LNCAP (cell line): ENCODE measurements at regions not wholly inside any gene's neighbourhood (a gene's known extent, or its start where the extent isn't known, plus 50 kb on each side); places are given as distances from the start of the nearest gene placed in this dataset.

ENCODE experiments used
- TF ChIP-seq, protein P1 (sequence below): fragments of 450-650 bp; IDR thresholded peaks from 2 replicates; pipeline ENCODE4 v1.5.1; 2017; ENCODE audit warnings: mild to moderate bottlenecking

DNA sequence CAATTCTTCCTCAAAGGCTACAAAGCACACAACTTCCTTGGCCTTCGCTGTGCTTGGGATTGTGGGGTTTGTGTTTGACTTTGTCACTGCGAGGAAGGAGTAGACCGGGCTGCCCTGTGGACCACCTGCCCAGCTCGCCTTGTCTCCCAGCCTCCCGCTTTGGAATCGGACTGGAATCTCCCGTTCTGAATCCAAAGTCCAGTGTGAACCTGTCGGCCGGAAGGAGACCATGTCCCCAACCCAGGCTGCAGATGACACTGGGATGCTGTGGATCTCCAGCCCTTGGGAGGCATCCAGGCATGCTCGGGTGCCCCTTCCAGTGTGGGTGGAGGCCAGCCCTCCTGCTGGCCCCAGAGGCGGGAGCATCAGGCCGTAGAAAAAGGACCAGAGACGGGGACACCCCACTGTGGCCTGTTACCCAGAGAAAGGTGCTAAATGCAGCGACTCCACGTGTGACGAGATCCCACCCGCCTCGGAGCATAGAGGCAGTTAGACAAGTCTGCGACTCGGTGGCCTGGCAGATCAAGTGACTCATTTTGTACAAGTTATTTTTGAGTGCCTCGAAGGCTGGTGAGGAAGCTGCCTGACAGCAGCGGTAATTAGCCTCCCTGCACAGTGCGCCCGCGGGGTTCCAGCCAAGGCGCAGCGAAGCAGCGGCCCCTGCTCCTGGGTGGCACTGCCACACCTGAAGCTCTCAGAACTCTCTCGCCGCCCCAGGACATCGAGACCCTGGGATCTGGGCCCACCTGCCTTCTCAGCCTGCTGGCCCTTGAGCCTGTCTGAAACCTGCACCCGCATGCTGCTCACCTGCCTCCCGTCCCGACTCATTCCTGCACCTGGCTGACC, 57.5 kb downstream of the ADRA2C start:
- TF ChIP-seq, protein P1, sequence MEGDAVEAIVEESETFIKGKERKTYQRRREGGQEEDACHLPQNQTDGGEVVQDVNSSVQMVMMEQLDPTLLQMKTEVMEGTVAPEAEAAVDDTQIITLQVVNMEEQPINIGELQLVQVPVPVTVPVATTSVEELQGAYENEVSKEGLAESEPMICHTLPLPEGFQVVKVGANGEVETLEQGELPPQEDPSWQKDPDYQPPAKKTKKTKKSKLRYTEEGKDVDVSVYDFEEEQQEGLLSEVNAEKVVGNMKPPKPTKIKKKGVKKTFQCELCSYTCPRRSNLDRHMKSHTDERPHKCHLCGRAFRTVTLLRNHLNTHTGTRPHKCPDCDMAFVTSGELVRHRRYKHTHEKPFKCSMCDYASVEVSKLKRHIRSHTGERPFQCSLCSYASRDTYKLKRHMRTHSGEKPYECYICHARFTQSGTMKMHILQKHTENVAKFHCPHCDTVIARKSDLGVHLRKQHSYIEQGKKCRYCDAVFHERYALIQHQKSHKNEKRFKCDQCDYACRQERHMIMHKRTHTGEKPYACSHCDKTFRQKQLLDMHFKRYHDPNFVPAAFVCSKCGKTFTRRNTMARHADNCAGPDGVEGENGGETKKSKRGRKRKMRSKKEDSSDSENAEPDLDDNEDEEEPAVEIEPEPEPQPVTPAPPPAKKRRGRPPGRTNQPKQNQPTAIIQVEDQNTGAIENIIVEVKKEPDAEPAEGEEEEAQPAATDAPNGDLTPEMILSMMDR: no peak

DNA sequence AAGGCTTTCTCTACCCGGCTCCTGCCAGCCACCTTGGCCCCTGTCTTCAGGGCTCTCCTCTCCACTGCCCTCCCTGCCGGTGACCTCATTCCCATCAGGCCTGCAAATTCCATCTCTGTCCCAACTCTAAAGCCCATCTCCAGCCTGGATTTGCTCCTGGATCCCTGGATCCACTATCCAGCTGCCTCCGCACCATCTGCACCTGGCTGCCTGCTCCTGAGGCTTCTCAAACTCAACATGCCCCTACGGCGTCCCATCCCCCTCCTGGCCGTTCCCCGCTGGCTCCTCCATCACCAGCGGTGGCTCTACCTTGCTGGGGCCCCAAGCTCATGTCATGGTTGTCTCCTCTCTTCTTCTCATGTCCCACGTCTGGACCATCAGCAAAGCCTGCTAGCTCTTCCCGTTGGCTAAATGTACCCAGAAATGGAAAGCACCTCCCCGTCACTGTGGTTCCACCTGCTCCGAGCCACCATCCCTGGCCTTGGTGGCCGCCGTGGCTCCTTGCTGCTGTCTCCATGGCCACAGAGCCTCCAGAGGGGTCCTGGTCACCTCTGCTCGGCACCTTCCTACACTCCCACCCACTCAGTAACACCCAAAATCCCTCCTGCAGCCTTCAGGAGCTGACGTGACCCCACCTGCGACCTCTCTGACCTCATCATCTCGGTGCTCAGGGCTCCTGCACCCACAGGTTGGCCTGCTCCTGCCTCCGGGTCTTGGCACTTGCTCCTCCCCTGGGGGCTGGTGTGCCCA, 58.5 kb downstream of the ADRA2C start:
- TF ChIP-seq, protein P1: no peak

DNA sequence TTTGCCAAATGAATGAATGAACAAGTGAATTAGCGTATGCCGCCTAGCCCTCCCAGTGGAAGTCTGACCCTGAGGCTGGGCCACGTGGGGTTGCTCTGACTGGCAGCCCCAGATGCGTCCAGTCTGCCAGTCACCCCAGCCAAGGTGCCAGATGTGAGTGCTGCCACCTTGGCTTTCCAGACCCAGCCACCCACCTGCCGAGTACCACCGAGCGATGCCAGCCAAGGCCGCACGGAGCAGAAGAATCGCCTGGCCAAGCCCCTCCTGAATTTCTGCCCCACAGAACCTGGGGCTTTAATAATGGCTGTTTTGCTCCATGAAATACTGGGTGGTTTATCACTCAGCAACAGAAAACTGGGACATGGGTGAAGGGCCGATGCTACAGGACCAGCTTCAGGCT, 59.3 kb downstream of the ADRA2C start:
- TF ChIP-seq, protein P1: no peak

DNA sequence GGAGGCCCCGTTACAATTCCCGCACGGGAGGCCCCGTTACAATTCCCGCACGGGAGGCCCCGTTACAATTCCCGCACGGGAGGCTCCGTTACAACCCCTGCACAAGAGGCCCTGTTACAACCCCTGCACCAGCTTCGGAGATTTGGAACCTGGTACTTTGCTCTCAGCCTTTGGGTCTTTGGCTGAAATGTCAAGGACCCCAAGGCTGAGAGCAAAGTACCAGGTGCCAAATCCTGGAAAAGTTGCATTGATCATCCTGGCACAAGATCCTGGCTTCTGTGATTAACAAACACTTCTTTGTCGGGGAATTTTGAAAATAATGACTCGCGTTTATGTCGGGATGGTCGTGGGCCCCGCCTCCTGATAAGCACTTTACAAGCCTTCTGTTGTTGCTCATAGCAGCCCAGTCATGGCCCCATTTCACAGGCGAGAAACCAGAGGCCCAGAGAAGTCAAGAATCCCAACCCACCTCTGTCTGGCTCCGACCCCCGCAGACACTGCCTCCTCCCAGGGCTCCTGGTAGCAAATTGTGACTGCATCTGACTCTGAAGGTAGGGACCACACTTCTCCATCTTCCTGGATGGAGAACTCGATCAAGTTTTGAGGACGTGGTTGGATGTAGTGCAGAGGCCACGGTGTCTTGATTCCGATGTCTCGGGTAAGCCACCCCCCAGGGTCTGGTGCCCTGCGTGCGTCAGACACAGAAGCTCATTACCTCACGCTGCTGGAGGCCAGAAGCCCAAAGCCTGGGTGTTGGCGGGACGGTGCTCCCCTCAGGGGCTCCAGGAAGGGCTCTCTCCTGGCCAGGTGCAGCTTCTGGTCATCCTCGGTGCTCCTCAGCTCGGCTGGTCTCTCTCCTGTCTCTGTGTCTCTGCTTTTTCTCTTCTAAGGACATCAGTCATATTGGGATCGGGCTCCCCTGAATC, 60.3 kb downstream of the ADRA2C start:
- TF ChIP-seq, protein P1: no peak

DNA sequence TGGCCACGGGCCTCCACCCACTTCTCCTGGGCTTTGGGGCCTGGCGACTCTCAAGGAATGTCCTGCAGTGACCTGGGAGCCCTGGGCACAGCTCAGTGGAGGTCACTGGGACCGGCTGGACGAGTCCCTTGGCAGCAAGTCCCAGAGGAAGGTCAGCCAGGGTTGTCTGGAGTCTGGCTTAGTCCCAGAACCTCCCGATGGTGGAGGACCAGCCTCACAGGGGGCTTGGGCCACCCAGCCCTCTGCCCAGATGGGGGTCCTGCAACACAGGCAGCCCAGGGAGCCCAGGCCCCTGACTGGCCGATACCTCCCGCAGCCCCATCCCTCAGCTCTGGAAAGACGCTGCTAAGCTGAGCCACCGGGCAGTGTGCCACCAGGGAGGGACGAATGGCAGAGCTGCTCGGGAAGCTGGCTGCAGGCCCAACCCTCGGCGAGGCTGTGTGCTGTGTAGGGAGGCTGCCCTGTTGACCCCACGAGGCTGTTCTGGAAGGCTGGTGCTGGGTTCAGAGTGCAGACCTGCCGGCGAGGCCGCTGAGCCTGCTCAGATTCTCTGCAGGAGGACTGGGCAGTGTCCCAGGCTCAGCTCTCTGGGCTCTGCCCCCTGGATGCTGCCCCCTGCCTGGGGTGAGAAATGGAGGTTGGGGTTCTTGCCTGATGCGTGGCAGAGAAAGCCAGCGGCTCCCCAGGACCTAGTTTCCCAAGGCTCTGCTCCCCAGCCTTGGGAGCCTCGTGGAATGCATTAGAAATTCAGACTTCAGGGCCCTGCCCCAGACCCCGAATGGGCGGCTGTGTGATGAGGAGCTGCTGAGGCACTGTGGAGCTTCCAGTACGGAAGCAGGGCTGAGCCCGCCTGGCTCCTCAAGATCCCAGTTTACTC, 61.7 kb downstream of the ADRA2C start:
- TF ChIP-seq, protein P1: no peak

DNA sequence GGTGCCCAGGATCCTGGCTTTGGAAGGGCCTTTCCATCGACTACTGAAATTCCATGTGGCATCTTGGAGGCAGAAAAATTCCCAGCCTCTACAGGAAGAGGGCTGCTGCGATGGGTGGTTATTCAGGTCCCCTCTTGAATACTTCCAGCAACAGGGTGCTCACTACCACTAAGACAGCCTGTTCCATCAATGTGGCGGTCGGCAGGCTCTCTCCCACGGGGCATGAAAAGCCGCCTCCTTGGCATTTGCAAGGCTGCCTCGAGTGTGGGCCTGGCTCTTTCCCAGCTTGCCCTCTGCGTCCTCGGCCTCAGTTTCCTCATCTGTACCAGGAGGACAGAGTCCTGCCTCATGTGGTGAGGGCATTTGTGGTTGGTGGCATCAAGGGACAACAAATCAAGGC, 62.4 kb downstream of the ADRA2C start:
- TF ChIP-seq, protein P1: no peak
